ENCODE measurements at regions not wholly inside any gene's neighbourhood (a gene's known extent, or its start where the extent isn't known, plus 50 kb on each side); places are given as distances from the start of the nearest gene placed in this dataset.

DNA sequence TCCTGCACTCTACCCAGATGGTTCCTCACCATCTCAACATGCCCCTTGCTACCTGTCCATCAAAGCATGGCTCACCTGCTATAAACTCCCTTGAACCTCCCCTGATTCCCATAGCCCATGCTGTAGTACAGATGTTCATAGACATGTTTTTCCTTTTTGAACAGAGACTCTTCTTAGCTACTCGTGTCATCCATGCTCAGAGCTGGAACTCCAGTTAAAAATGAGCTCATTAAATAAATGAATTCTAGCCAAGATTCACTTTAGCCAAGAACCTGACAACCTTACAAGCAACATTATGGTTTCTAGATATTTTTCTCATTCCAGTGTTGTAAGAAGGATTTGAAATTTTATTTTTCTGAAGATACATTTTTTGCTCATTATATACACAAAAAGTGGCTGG is 65.0 kb downstream of the SCG2 start:
- Histone ChIP-seq H3K9me3 (ENCODE audit: control insufficient read depth in 4 of 4, insufficient read depth in 3 of 4, low read length in 3 of 4) (no peaks in the 10 kb centered on the region), H3K4me1 (ENCODE audit: control insufficient read depth in 5 of 5, insufficient read depth in 5 of 5, low read length in 5 of 5) (peaks cover 0 to 21% (median 11%) of the 10 kb centered on the region in 5 donors), H3K9ac (ENCODE audit: insufficient read depth in 1 of 2, low read length in 2 of 2) (no peak overlapping the region), H3K27me3 (ENCODE audit: control insufficient read depth in 3 of 3, insufficient read depth in 3 of 3, low read length in 2 of 3) (no peaks in the 10 kb centered on the region), H3K27ac (ENCODE audit: low read depth in 1 of 2, low read length in 1 of 2) (no peak overlapping the region), H3K4me3 (no peak overlapping the region), H3K36me3 (ENCODE audit: control insufficient read depth in 4 of 4, insufficient read depth in 4 of 4, low read length in 4 of 4) (no peaks in the 10 kb centered on the region)
- TF ChIP-seq, protein P1, sequence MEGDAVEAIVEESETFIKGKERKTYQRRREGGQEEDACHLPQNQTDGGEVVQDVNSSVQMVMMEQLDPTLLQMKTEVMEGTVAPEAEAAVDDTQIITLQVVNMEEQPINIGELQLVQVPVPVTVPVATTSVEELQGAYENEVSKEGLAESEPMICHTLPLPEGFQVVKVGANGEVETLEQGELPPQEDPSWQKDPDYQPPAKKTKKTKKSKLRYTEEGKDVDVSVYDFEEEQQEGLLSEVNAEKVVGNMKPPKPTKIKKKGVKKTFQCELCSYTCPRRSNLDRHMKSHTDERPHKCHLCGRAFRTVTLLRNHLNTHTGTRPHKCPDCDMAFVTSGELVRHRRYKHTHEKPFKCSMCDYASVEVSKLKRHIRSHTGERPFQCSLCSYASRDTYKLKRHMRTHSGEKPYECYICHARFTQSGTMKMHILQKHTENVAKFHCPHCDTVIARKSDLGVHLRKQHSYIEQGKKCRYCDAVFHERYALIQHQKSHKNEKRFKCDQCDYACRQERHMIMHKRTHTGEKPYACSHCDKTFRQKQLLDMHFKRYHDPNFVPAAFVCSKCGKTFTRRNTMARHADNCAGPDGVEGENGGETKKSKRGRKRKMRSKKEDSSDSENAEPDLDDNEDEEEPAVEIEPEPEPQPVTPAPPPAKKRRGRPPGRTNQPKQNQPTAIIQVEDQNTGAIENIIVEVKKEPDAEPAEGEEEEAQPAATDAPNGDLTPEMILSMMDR (IDR thresholded peaks at IDR 0.05; ENCODE audit: control extremely low read depth, extremely low read depth) = no peak
- DNase-seq (peak in 1 of 3 donors; percentile 52), ATAC-seq (ENCODE audit: insufficient read depth, low FRiP score) (no peak)
- 58 to 85% methylated on average over 1 of the region's 1 CpG for WGBS, 2 donors

DNA sequence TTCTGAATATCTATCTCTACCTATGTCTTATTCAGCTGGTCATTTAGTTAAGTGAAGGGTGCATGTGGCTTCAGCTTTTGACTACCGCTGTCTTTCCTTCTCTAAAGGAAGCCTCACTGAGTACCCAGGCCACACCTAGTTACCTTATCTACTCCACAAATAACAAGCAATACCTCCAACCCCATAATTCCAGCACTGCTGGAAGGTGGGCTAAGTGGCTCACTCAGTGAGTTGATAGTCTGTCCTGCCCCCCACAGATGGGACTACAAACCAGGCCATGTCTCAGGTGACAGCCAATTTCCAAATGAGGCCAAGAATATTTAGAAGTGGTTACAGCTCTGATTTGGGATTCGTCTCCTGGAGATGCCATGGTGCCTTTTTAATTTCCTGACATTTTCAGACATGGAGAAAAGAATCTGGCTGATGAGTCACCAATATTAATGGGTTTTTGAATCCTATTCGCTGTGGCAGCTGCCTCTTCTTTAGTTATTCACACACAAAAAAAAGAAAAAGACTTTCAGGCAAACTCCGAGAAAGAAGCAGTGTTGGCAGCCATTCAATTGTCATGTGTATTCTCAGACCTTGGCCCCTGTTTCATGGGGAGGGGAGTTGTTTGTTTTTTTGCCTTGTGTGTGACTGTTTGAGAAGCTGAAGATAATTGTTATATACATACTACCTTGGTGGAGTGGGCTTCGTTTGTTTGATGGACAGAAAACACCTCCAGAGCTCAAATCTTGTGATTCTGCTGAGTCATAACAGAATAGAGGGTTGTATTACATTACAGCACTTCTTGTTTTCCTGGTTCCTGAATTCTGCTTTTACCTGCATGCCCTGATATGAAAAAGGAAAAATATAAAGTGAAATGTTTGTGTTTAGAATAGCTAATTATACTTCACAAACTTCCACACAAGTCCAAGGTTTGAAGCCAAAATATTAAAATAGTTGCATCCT is 64.2 kb downstream of the SCG2 start:
- Histone ChIP-seq H3K4me3 (no peak overlapping the region), H3K27ac (ENCODE audit: low read depth in 1 of 2, low read length in 1 of 2) (no peak overlapping the region), H3K27me3 (ENCODE audit: control insufficient read depth in 3 of 3, insufficient read depth in 3 of 3, low read length in 2 of 3) (no peaks in the 10 kb centered on the region), H3K9me3 (ENCODE audit: control insufficient read depth in 4 of 4, insufficient read depth in 3 of 4, low read length in 3 of 4) (no peaks in the 10 kb centered on the region), H3K4me1 (ENCODE audit: control insufficient read depth in 5 of 5, insufficient read depth in 5 of 5, low read length in 5 of 5) (peaks cover 0 to 21% (median 11%) of the 10 kb centered on the region in 5 donors), H3K9ac (ENCODE audit: insufficient read depth in 1 of 2, low read length in 2 of 2) (no peak overlapping the region), H3K36me3 (ENCODE audit: control insufficient read depth in 4 of 4, insufficient read depth in 4 of 4, low read length in 4 of 4) (no peaks in the 10 kb centered on the region)
- DNase-seq (peak in 1 of 3 donors; percentile 53), ATAC-seq (ENCODE audit: insufficient read depth, low FRiP score) (no peak)
- 47 to 55% methylated on average over 5 of the region's 5 CpGs for WGBS, 2 donors
- TF ChIP-seq, protein P1 (IDR thresholded peaks at IDR 0.05; ENCODE audit: control extremely low read depth, extremely low read depth) = no peak

DNA sequence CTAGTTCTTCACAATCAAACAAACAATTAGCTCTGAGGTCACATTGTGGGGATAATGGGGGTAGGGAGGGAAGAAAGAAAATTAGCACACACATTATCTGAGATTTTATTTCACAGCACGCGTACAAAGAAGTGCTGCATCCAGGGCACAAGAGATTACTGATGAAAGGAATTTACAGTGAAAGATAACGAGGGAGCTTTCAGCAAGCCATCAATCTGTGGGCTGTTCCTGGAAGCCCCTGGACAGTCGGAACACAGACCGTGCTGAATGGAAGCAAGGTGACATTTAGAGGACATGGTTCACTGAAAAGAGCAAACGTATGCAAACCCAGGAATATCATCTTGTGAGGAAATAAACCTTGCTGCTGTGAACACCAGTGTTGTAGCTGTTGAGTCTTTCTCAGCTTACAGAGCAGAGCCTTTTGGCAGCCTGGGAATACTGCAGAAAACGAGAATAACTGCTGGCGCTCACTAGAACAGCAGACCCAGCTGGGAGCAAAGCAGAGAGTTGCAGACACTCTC is 63.2 kb downstream of the SCG2 start:
- Histone ChIP-seq H3K36me3 (ENCODE audit: control insufficient read depth in 4 of 4, insufficient read depth in 4 of 4, low read length in 4 of 4) (no peaks in the 10 kb centered on the region), H3K4me3 (no peak overlapping the region), H3K9me3 (ENCODE audit: control insufficient read depth in 4 of 4, insufficient read depth in 3 of 4, low read length in 3 of 4) (no peaks in the 10 kb centered on the region), H3K9ac (ENCODE audit: insufficient read depth in 1 of 2, low read length in 2 of 2) (peak overlapping the region in 1 of 2 donors; percentile 7), H3K4me1 (ENCODE audit: control insufficient read depth in 5 of 5, insufficient read depth in 5 of 5, low read length in 5 of 5) (peaks cover 0 to 21% (median 11%) of the 10 kb centered on the region in 5 donors), H3K27ac (ENCODE audit: low read depth in 1 of 2, low read length in 1 of 2) (no peak overlapping the region), H3K27me3 (ENCODE audit: control insufficient read depth in 3 of 3, insufficient read depth in 3 of 3, low read length in 2 of 3) (no peaks in the 10 kb centered on the region)
- WGBS, 2 donors = 42 to 63% methylated on average over 8 of the region's 8 CpGs
- no peak for ATAC-seq (ENCODE audit: insufficient read depth, low FRiP score)
- TF ChIP-seq, protein P1 (IDR thresholded peaks at IDR 0.05; ENCODE audit: control extremely low read depth, extremely low read depth) = no peak
- DNase-seq = peak; percentile 29 to 77 (median 49)

Measured in lung (tissue), 11 donors.